AG10803 (cell line): ENCODE measurements at regions not wholly inside any gene's neighbourhood (a gene's known extent, or its start where the extent isn't known, plus 50 kb on each side); places are given as distances from the start of the nearest gene placed in this dataset.
"Not testable (repeated sequence)": the region's sequence is repeated elsewhere in the genome, so short reads cannot be mapped to it uniquely, and the experiment has no call there.

Experiments
- DNase-seq: peaks from one replicate; pipeline ENCODE4 v3.0.0; 2010; ENCODE audit warnings: low read depth
- H3K4me3 ChIP-seq: 2 replicates; pipeline ENCODE4 v1.5.1; 2011; ENCODE audit warnings: mild to moderate bottlenecking, low read length, control low read depth
- TF ChIP-seq, protein P1 (sequence below): conservative IDR thresholded peaks from 2 replicates; pipeline ENCODE4 v1.5.1; 2011; ENCODE audit warnings: mild to moderate bottlenecking, low read length, control low read depth, inconsistent platforms

DNA sequence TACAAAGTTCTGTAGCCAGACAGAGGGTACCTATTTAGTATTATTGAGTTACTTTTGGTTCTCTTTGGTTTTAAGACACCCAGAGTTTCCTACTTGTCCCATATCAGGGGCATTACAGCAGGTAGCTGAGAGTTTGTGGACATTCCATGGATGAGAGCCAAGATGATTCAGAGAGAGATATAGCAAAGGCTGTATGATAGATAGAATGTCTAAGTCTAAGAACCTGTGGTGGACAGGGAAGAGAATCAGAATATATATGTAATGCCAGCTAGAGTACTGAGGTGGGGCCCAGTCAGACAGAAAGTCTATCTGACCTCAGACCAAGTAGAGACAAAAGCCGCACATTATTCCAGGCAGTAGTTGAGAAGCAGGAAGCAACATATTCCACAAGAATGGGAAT is 471.8 kb upstream of the CHD1 start:
- H3K4me3 ChIP-seq, DNase-seq: not testable (repeated sequence)

DNA sequence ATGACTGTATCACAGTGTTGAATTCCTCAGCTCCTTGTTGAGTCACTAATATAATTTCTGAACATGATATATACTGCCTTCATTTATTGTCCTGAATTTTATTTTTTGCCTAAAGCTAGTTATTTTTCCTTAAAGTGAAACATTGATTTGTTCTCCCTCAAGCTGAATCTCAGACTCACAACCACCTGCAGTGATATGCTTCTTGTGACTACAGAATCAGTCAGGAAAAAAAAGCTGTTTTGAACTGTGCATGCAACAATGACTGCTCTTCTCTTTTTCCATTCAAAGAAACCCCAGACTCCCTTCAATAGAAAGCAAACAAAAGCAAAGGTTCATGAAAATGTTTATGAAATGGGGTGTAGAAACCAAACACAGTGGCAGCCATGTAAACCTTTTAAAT is 470.2 kb upstream of the CHD1 start:
- H3K4me3 ChIP-seq, result no peak overlapping the region
- TF ChIP-seq, protein P1, sequence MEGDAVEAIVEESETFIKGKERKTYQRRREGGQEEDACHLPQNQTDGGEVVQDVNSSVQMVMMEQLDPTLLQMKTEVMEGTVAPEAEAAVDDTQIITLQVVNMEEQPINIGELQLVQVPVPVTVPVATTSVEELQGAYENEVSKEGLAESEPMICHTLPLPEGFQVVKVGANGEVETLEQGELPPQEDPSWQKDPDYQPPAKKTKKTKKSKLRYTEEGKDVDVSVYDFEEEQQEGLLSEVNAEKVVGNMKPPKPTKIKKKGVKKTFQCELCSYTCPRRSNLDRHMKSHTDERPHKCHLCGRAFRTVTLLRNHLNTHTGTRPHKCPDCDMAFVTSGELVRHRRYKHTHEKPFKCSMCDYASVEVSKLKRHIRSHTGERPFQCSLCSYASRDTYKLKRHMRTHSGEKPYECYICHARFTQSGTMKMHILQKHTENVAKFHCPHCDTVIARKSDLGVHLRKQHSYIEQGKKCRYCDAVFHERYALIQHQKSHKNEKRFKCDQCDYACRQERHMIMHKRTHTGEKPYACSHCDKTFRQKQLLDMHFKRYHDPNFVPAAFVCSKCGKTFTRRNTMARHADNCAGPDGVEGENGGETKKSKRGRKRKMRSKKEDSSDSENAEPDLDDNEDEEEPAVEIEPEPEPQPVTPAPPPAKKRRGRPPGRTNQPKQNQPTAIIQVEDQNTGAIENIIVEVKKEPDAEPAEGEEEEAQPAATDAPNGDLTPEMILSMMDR, result no peak
- DNase-seq, result no peak

DNA sequence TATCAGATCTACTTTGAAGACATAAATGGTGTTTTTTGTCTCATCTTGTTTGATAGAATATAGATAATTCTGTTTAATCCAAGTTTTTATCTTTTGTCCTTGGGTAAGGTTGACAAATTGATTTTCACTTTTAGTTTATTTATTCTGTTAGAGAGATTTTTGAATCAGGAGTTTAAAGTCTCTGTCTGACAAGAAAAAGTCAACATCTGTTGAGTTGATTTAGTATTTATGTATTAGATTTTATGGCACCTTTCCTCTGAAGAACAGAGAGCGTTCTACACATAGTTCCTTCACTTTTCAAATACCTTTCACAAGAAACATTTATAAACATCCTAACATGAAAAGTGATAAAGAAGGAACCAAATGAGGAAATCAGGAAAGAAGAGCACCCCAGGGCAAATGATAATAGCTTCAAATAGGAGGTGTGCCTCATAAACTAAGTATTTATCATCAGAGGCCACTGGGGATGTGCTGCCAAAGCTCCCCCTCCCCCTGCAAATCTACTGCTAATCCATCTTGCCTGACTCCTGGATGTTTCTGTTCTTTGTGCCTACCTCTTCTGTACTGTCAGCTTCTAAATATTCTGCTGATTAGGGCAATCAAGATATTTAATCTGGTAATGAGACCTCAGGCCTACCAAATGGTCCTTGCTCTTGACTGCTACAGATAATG is 457.7 kb upstream of the CHD1 start:
- TF ChIP-seq, protein P1, result no peak
- DNase-seq, result no peak
- no peak overlapping the region for H3K4me3 ChIP-seq

DNA sequence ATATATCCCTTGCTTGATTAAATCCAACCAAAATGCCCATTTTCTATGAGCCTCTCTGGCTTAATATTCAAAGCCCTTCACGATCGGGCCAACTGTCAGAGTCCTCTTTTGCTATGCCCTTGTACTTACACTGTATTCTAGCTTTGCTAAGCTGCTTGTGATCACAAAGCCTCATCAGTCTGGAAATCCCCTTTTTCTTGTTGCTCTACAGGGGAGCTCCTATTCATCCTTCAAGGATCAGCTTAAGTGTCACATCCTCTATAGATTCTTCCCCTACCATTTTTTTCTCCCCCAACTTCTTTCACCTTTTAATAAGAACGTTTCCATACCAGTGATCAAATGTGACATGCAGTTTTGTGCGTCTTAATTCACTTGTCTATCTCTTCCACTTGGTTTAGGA is 450.4 kb upstream of the CHD1 start:
- no peak for DNase-seq
- H3K4me3 ChIP-seq, result no peak overlapping the region
- TF ChIP-seq, protein P1, result no peak

GRCh38 chr5:99378443-99378842 is 449.6 kb upstream of the CHD1 start:
- H3K4me3 ChIP-seq, result no peak overlapping the region
- TF ChIP-seq, protein P1, result no peak
- DNase-seq, result no peak

- no peak for DNase-seq
- no peak overlapping the region for H3K4me3 ChIP-seq
- TF ChIP-seq, protein P1, result no peak
These were observed 441.2 kb upstream of the CHD1 start for GRCh38 chr5:99369797-99370593.

DNA sequence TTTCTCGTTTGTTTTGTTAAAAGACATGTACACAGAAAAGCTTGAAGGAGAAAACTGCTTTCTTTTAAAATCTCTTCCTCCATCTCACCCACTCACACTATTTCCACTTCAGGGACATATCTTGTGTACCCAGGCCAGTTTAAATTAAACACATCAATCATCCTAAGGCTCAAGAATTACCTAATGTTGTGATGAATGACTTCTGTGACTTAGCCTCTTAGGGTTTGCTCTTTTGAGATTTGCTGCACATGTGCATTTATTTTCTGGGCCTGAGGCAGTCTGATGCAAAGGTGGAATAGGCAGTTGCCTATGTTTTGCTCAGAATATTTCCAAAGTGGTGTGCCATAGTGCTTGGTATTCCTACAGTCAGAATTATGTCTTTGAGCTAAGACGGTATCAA is 439.9 kb upstream of the CHD1 start:
- no peak overlapping the region for H3K4me3 ChIP-seq
- no peak for DNase-seq
- TF ChIP-seq, protein P1, result no peak
